ENCODE measurements at regions not wholly inside any gene's neighbourhood (a gene's known extent, or its start where the extent isn't known, plus 50 kb on each side); places are given as distances from the start of the nearest gene placed in this dataset.
"Not testable (repeated sequence)": the region's sequence is repeated elsewhere in the genome, so short reads cannot be mapped to it uniquely, and the experiment has no call there.

- in situ Hi-C loops (cut with HindIII; ENCODE audit: low pct_ligation_motif_present, low pct_unique_long_range_greater_than_20kb, low sequenced_read_pairs) = no loop called here
- DNase-seq = no peak
Observed at GRCh38 chr2:33746208-33746800, 147.2 kb upstream of the FAM98A start.

- in situ Hi-C loops (cut with HindIII; ENCODE audit: low pct_ligation_motif_present, low pct_unique_long_range_greater_than_20kb, low sequenced_read_pairs) = no loop called here
- no peak for DNase-seq
Observed at GRCh38 chr2:33735096-33735495, 136.0 kb upstream of the FAM98A start.

- in situ Hi-C loops (cut with HindIII; ENCODE audit: low pct_ligation_motif_present, low pct_unique_long_range_greater_than_20kb, low sequenced_read_pairs) = no loop called here
- DNase-seq = no peak
Observed at GRCh38 chr2:33730804-33731203, 131.7 kb upstream of the FAM98A start.

GRCh38 chr2:33730193-33730592 lies 131.1 kb upstream of the FAM98A start:
- no peak for DNase-seq
- in situ Hi-C loops (cut with HindIII; ENCODE audit: low pct_ligation_motif_present, low pct_unique_long_range_greater_than_20kb, low sequenced_read_pairs) = no loop called here

- DNase-seq = no peak
- in situ Hi-C loops (cut with HindIII; ENCODE audit: low pct_ligation_motif_present, low pct_unique_long_range_greater_than_20kb, low sequenced_read_pairs) = no loop called here
Observed at GRCh38 chr2:33729353-33729752, 130.3 kb upstream of the FAM98A start.

GRCh38 chr2:33728106-33728505 lies 129.0 kb upstream of the FAM98A start:
- in situ Hi-C loops (cut with HindIII; ENCODE audit: low pct_ligation_motif_present, low pct_unique_long_range_greater_than_20kb, low sequenced_read_pairs) = no loop called here

GRCh38 chr2:33727361-33728032 lies 128.4 kb upstream of the FAM98A start:
- in situ Hi-C loops (cut with HindIII; ENCODE audit: low pct_ligation_motif_present, low pct_unique_long_range_greater_than_20kb, low sequenced_read_pairs) = no loop called here

More at GRCh38 chr2:33728106-33728505, 129.0 kb upstream of the FAM98A start:
- no peak for DNase-seq

GRCh38 chr2:33726415-33726814 lies 127.3 kb upstream of the FAM98A start:
- no peak for DNase-seq
- in situ Hi-C loops (cut with HindIII; ENCODE audit: low pct_ligation_motif_present, low pct_unique_long_range_greater_than_20kb, low sequenced_read_pairs) = no loop called here

More at GRCh38 chr2:33727361-33728032, 128.4 kb upstream of the FAM98A start:
- no peak for DNase-seq

GRCh38 chr2:33723329-33723728 lies 124.2 kb upstream of the FAM98A start:
- in situ Hi-C loops (cut with HindIII; ENCODE audit: low pct_ligation_motif_present, low pct_unique_long_range_greater_than_20kb, low sequenced_read_pairs) = no loop called here
- DNase-seq = no peak

- in situ Hi-C loops (cut with HindIII; ENCODE audit: low pct_ligation_motif_present, low pct_unique_long_range_greater_than_20kb, low sequenced_read_pairs) = no loop called here
Observed at GRCh38 chr2:33719067-33719466, 120.0 kb upstream of the FAM98A start.

GRCh38 chr2:33712674-33713073 lies 113.6 kb upstream of the FAM98A start:
- DNase-seq = no peak
- in situ Hi-C loops (cut with HindIII; ENCODE audit: low pct_ligation_motif_present, low pct_unique_long_range_greater_than_20kb, low sequenced_read_pairs) = no loop called here

More at GRCh38 chr2:33719067-33719466, 120.0 kb upstream of the FAM98A start:
- no peak for DNase-seq

- no peak for DNase-seq
- in situ Hi-C loops (cut with HindIII; ENCODE audit: low pct_ligation_motif_present, low pct_unique_long_range_greater_than_20kb, low sequenced_read_pairs) = no loop called here
Observed at GRCh38 chr2:33709951-33710350, 110.9 kb upstream of the FAM98A start.

- in situ Hi-C loops (cut with HindIII; ENCODE audit: low pct_ligation_motif_present, low pct_unique_long_range_greater_than_20kb, low sequenced_read_pairs) = no loop called here
Observed at GRCh38 chr2:33707312-33707711, 108.2 kb upstream of the FAM98A start.

GRCh38 chr2:33706410-33706809 lies 107.3 kb upstream of the FAM98A start:
- in situ Hi-C loops (cut with HindIII; ENCODE audit: low pct_ligation_motif_present, low pct_unique_long_range_greater_than_20kb, low sequenced_read_pairs) = no loop called here
- DNase-seq = no peak

More at GRCh38 chr2:33707312-33707711, 108.2 kb upstream of the FAM98A start:
- DNase-seq = no peak

GRCh38 chr2:33704406-33704855 lies 105.3 kb upstream of the FAM98A start:
- in situ Hi-C loops (cut with HindIII; ENCODE audit: low pct_ligation_motif_present, low pct_unique_long_range_greater_than_20kb, low sequenced_read_pairs) = no loop called here

GRCh38 chr2:33696234-33696633 lies 97.1 kb upstream of the FAM98A start:
- DNase-seq = no peak
- in situ Hi-C loops (cut with HindIII; ENCODE audit: low pct_ligation_motif_present, low pct_unique_long_range_greater_than_20kb, low sequenced_read_pairs) = no loop called here

More at GRCh38 chr2:33704406-33704855, 105.3 kb upstream of the FAM98A start:
- no peak for DNase-seq

GRCh38 chr2:33694904-33695303 lies 95.8 kb upstream of the FAM98A start:
- in situ Hi-C loops (cut with HindIII; ENCODE audit: low pct_ligation_motif_present, low pct_unique_long_range_greater_than_20kb, low sequenced_read_pairs) = no loop called here

GRCh38 chr2:33690686-33691085 lies 91.6 kb upstream of the FAM98A start:
- DNase-seq; in situ Hi-C loops (cut with HindIII; ENCODE audit: low pct_ligation_motif_present, low pct_unique_long_range_greater_than_20kb, low sequenced_read_pairs): not testable (repeated sequence)

More at GRCh38 chr2:33694904-33695303, 95.8 kb upstream of the FAM98A start:
- DNase-seq = no peak

GRCh38 chr2:33681364-33681757 lies 82.3 kb upstream of the FAM98A start:
- in situ Hi-C loops (cut with HindIII; ENCODE audit: low pct_ligation_motif_present, low pct_unique_long_range_greater_than_20kb, low sequenced_read_pairs) = no loop called here
- no peak for DNase-seq
